GM13977 (cell line): ENCODE measurements at regions not wholly inside any gene's neighbourhood (a gene's known extent, or its start where the extent isn't known, plus 50 kb on each side); places are given as distances from the start of the nearest gene placed in this dataset.
A peak's percentile ranks its signal among the peaks of the same experiment; 100 is the strongest.

Experiments
- DNase-seq: peaks from one replicate; pipeline ENCODE4 v3.0.0; 2012; ENCODE audit warnings: low spot score
- in situ Hi-C: fragments of 300-500 bp; cut with MboI; formaldehyde crosslinking; loops from one replicate; pipeline ENCODE4 v1.12.0; 2022; ENCODE audit warnings: low sequenced_read_pairs, low pct_unique_long_range_greater_than_20kb, mixed read lengths, inconsistent platforms; ENCODE audit not compliant: unreplicated experiment
- TF ChIP-seq, protein P1 (sequence below): IDR thresholded peaks from 2 replicates; pipeline ENCODE4 v1.5.1; 2012; ENCODE audit warnings: mild to moderate bottlenecking, control low read depth; ENCODE audit not compliant: insufficient read depth; ENCODE audit errors: extremely low read depth, missing control alignments

DNA sequence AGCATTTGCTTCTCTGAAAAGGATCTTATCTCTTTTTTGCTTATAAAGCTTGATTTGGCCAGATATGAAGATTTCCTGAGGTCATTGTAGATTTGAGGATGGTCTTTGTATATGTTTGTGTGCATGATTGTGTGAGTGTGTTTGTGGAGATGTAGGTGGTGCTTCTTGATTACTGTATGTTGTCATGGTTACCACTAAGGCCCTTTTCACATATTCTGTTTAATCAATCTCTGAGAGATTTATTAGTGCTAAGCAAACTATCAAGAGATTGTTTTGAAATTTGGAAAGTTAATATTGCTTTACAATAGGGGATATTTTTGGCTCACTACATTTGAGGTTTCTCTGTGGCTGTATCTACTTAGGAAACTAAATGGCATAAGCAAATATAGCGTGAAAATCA lies 191.7 kb downstream of the S1PR1 start:
- in situ Hi-C loops: loop anchor here (25.0 kb wide), 1 partner anchor 516 kb away; no protein-coding TSS in a partner anchor
- TF ChIP-seq, protein P1, sequence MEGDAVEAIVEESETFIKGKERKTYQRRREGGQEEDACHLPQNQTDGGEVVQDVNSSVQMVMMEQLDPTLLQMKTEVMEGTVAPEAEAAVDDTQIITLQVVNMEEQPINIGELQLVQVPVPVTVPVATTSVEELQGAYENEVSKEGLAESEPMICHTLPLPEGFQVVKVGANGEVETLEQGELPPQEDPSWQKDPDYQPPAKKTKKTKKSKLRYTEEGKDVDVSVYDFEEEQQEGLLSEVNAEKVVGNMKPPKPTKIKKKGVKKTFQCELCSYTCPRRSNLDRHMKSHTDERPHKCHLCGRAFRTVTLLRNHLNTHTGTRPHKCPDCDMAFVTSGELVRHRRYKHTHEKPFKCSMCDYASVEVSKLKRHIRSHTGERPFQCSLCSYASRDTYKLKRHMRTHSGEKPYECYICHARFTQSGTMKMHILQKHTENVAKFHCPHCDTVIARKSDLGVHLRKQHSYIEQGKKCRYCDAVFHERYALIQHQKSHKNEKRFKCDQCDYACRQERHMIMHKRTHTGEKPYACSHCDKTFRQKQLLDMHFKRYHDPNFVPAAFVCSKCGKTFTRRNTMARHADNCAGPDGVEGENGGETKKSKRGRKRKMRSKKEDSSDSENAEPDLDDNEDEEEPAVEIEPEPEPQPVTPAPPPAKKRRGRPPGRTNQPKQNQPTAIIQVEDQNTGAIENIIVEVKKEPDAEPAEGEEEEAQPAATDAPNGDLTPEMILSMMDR: no peak
- no peak for DNase-seq

DNA sequence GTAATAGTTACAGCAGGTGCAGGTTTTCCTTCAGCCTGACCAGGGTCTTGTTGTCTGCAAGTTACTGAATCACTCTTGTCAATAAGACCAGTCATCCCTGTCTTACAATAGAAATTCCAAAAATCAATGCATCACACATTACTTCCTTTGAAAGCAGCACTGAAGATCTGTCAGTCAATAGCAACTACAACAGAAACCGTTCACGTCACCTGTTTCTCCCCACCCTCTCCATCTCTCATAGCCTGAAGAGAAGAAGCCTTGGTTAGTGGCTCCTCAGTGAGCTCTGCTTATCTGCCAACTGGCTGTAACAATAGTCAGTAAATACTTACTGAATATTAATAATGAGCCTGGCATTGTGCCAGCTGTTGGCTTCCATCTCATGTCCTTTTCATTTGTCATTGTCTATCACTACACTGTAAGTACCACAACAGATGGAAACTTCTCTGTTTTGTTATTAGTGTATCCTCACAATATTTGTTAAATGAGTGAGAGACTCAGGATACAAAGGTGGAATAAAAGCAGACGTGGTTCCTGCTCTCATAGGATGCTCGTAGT lies 195.2 kb downstream of the S1PR1 start:
- TF ChIP-seq, protein P1: no peak
- DNase-seq: no peak
- in situ Hi-C loops: loop anchor here (5.0 to 25.0 kb wide), 2 partner anchors 120 to 520 kb away; no protein-coding TSS in a partner anchor

GRCh38 chr1:101435831-101436511 lies 199.2 kb downstream of the S1PR1 start:
- in situ Hi-C loops: loop anchor here (25.0 kb wide), 1 partner anchor 524 kb away; no protein-coding TSS in a partner anchor
- DNase-seq: no peak
- TF ChIP-seq, protein P1: no peak

GRCh38 chr1:101437800-101438199 lies 201.0 kb downstream of the S1PR1 start:
- TF ChIP-seq, protein P1: no peak
- DNase-seq: no peak
- in situ Hi-C loops: loop anchor here (25.0 kb wide), 1 partner anchor 525 kb away; no protein-coding TSS in a partner anchor

GRCh38 chr1:101438359-101438758 lies 201.5 kb downstream of the S1PR1 start:
- TF ChIP-seq, protein P1: peak; percentile 68
- in situ Hi-C loops: loop anchor here (25.0 kb wide), 1 partner anchor 526 kb away; no protein-coding TSS in a partner anchor
- DNase-seq: no peak

GRCh38 chr1:101440485-101440884 lies 203.7 kb downstream of the S1PR1 start:
- in situ Hi-C loops: loop anchor here (25.0 kb wide), 1 partner anchor 528 kb away; no protein-coding TSS in a partner anchor
- TF ChIP-seq, protein P1: no peak
- no peak for DNase-seq
